Lower leg skin (tissue), 4 donors: ENCODE measurements at regions not wholly inside any gene's neighbourhood (a gene's known extent, or its start where the extent isn't known, plus 50 kb on each side); places are given as distances from the start of the nearest gene placed in this dataset.

Experiments used
- DNase-seq, 2 donors: peaks; one replicate each; pipeline ENCODE4 v3.0.0-alpha.2; 2019; ENCODE audit warnings: low spot score in 2 of 2
- H3K4me3 ChIP-seq: fragments of 200-600 bp; sonication (generic); 2 replicates; pipeline ENCODE4 v1.5.1; 2017; ENCODE audit warnings: mild to moderate bottlenecking, low read depth; ENCODE audit not compliant: poor library complexity, severe bottlenecking
- POLR2A ChIP-seq, 2 donors: fragments of 450-650 bp; IDR thresholded peaks; one replicate each; pipeline ENCODE4 v1.6.1; 2016 to 2017; ENCODE audit warnings: antibody characterized with exemption in 2 of 2, mild to moderate bottlenecking in 1 of 2, moderate library complexity in 1 of 2
- WGBS, 2 donors: methylation state at CpG; one replicate each; pipeline ENCODE4 v1.1.5; 2018; 5-methylcytosine and 5-hydroxymethylcytosine counted together
- intact Hi-C: fragments of 100-400 bp; cut with DNase I; formaldehyde crosslinking; loops from one replicate; pipeline ENCODE4 v1.15.0; 2023; ENCODE audit warnings: low total_unique reads
- TF ChIP-seq, protein P1 (sequence below), 3 donors: fragments of 450-650 bp; IDR thresholded peaks; one replicate each; pipeline ENCODE4 v1.5.1; 2016; ENCODE audit warnings: antibody characterized with exemption in 3 of 3, mild to moderate bottlenecking in 3 of 3, moderate library complexity in 2 of 3

GRCh38 chrX:125505207-125505606, 185.5 kb downstream of the TEX13C start:
- intact Hi-C loops = no loop called here
- no peak for TF ChIP-seq POLR2A (IDR thresholded peaks at IDR 0.05)
- TF ChIP-seq, protein P1, sequence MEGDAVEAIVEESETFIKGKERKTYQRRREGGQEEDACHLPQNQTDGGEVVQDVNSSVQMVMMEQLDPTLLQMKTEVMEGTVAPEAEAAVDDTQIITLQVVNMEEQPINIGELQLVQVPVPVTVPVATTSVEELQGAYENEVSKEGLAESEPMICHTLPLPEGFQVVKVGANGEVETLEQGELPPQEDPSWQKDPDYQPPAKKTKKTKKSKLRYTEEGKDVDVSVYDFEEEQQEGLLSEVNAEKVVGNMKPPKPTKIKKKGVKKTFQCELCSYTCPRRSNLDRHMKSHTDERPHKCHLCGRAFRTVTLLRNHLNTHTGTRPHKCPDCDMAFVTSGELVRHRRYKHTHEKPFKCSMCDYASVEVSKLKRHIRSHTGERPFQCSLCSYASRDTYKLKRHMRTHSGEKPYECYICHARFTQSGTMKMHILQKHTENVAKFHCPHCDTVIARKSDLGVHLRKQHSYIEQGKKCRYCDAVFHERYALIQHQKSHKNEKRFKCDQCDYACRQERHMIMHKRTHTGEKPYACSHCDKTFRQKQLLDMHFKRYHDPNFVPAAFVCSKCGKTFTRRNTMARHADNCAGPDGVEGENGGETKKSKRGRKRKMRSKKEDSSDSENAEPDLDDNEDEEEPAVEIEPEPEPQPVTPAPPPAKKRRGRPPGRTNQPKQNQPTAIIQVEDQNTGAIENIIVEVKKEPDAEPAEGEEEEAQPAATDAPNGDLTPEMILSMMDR (IDR thresholded peaks at IDR 0.05) = no peak
- WGBS, 2 donors = 77 to 88% methylated on average over 2 of the region's 2 CpGs
- no peak for DNase-seq
- no peak overlapping the region for H3K4me3 ChIP-seq

- intact Hi-C loops = no loop called here
- WGBS, 2 donors = 87 to 95% methylated on average over 1 of the region's 1 CpG
- TF ChIP-seq POLR2A (IDR thresholded peaks at IDR 0.05) = no peak
- TF ChIP-seq, protein P1 (IDR thresholded peaks at IDR 0.05) = no peak
These were observed 187.4 kb downstream of the TEX13C start for GRCh38 chrX:125507119-125507518.

DNA sequence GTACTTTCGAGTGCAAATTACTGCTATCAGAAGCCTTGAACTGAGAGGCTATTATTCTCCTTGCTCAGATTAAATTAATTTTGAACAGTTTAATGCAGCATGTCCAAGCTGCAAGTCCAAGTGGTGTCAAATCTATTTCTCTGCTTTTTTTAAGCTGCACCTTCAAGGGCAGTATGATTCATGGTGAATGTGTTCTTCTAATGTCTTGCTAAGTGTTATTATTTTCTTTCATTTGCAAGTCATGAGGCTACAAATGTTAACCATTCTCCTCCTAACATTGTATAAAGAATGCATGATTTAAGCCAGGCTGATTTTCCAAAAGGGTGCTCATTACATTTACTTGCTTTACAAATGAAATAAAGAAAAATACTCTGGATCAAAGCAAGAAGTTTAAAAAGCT, 200.4 kb downstream of the TEX13C start:
- DNase-seq = no peak
- intact Hi-C loops = no loop called here
- TF ChIP-seq, protein P1 (IDR thresholded peaks at IDR 0.05) = no peak
- TF ChIP-seq POLR2A (IDR thresholded peaks at IDR 0.05) = no peak
- WGBS, 2 donors = 64 to 85% methylated on average over 1 of the region's 1 CpG
- no peak overlapping the region for H3K4me3 ChIP-seq

More at GRCh38 chrX:125507119-125507518, 187.4 kb downstream of the TEX13C start:
- DNase-seq = no peak
- H3K4me3 ChIP-seq = no peak overlapping the region

GRCh38 chrX:125522752-125523151, 203.1 kb downstream of the TEX13C start:
- intact Hi-C loops = no loop called here
- no peak overlapping the region for H3K4me3 ChIP-seq
- TF ChIP-seq, protein P1 (IDR thresholded peaks at IDR 0.05) = no peak
- no peak for TF ChIP-seq POLR2A (IDR thresholded peaks at IDR 0.05)
- WGBS, 2 donors = 31 to 39% methylated on average over 2 of the region's 2 CpGs
- no peak for DNase-seq

DNA sequence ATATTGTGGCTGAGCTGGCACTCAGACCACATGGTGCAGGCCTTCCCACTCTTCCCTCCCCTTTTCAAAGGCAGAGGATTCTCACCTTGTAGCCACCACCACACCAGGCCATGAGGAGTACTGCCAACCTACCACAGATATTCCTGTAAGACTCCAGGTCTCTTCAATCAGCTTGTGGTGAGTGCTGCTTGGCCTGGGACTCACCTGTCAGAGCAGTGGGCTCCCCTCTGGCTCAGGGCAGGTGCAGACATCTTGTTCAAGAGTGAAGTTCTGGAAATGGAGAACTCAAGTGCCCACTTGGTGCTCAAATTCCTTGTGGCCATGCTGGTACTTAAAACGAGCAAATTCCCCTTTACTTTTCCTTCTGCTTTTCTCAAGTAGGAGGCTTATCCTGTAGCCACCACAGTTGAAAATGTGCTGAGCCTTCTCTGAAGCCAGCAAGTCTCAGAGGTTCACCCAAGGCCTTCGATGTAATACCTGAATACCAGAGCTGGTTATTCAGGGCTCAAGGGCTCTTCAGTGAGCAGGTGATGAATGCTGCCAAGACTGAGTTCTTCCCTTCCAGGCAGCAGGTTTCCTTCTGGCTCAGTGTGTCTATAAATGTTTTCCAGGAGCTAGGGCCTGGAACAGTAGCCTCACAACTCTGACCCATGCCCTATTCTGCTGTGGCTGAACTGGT, 212.9 kb downstream of the TEX13C start:
- WGBS, 2 donors = 42 to 75% methylated on average over 2 of the region's 2 CpGs
- TF ChIP-seq, protein P1 (IDR thresholded peaks at IDR 0.05) = no peak
- TF ChIP-seq POLR2A (IDR thresholded peaks at IDR 0.05) = no peak
- intact Hi-C loops = no loop called here
- DNase-seq = no peak
- no peak overlapping the region for H3K4me3 ChIP-seq

DNA sequence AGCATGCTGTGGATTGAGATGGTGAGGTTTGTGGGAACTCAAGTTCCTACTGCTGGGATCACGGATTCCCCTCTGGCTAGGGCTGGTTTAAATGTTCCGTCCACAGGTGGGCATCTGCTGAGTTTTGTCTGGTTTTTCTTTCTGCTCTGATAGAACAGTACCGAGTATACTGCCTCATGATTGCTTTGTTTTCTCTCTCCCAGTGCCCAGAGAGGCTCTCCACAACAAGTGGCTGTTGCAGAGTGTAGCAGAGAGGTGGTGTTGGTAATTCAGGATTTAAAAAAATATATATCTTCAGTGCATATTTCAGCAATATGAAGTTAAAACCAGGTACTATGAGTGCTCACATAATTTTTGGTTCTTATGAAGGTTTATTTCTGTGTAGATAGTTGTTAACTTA, 213.7 kb downstream of the TEX13C start:
- intact Hi-C loops = no loop called here
- TF ChIP-seq, protein P1 (IDR thresholded peaks at IDR 0.05) = no peak
- TF ChIP-seq POLR2A (IDR thresholded peaks at IDR 0.05) = no peak
- WGBS, 2 donors = 67 to 80% methylated on average over 3 of the region's 3 CpGs
- DNase-seq = no peak
- no peak overlapping the region for H3K4me3 ChIP-seq
